MM.1S (cell line): ENCODE measurements at regions not wholly inside any gene's neighbourhood (a gene's known extent, or its start where the extent isn't known, plus 50 kb on each side); places are given as distances from the start of the nearest gene placed in this dataset.
"Not testable (repeated sequence)": the region's sequence is repeated elsewhere in the genome, so short reads cannot be mapped to it uniquely, and the experiment has no call there.

Source experiments
- DNase-seq: peaks from one replicate; pipeline ENCODE4 v3.0.0-alpha.2; 2015
- H2AFZ ChIP-seq: fragments of 300-600 bp; sonication (generic); 2 replicates; pipeline ENCODE4 v1.6.0; 2016; ENCODE audit warnings: antibody characterized with exemption, low read length
- H3F3A ChIP-seq: fragments of 300-600 bp; sonication (generic); 2 replicates; pipeline ENCODE4 v1.6.1; 2016; ENCODE audit warnings: mild to moderate bottlenecking, antibody characterized with exemption, low read length, moderate library complexity, mixed read lengths; ENCODE audit not compliant: insufficient read depth
- H3K27ac ChIP-seq: fragments of 300-600 bp; sonication (generic); 2 replicates; pipeline ENCODE4 v1.5.1; 2016; ENCODE audit warnings: mild to moderate bottlenecking, low read length
- H3K27me3 ChIP-seq: fragments of 300-600 bp; sonication (generic); replicated peaks from 2 replicates; pipeline ENCODE4 v1.6.0; 2016; ENCODE audit warnings: low read length; ENCODE audit not compliant: insufficient read depth
- H3K36me3 ChIP-seq: fragments of 300-600 bp; sonication (generic); replicated peaks from 2 replicates; pipeline ENCODE4 v1.6.1; 2016; ENCODE audit warnings: mild to moderate bottlenecking, low read length, mixed read lengths; ENCODE audit not compliant: insufficient read depth
- H3K4me1 ChIP-seq: fragments of 300-600 bp; sonication (generic); 2 replicates; pipeline ENCODE4 v1.6.1; 2016; ENCODE audit warnings: low read length, mixed read lengths
- H3K4me2 ChIP-seq: fragments of 300-600 bp; sonication (generic); 2 replicates; pipeline ENCODE4 v1.6.0; 2016; ENCODE audit warnings: low read depth, low read length
- H3K4me3 ChIP-seq: fragments of 300-600 bp; sonication (generic); 2 replicates; pipeline ENCODE4 v1.5.1; 2016; ENCODE audit warnings: low read length, mixed read lengths
- H3K79me2 ChIP-seq: fragments of 300-600 bp; sonication (generic); 2 replicates; pipeline ENCODE4 v1.6.1; 2016; ENCODE audit warnings: mixed run types, low read length, mixed read lengths
- H3K9ac ChIP-seq: fragments of 300-600 bp; sonication (generic); 2 replicates; pipeline ENCODE4 v1.6.1; 2016; ENCODE audit warnings: low read length, mixed read lengths
- H3K9me2 ChIP-seq: fragments of 300-600 bp; sonication (generic); replicated peaks from 2 replicates; pipeline ENCODE4 v1.6.1; 2016; ENCODE audit warnings: mild to moderate bottlenecking, low read length, mixed read lengths; ENCODE audit not compliant: insufficient read depth
- H3K9me3 ChIP-seq: fragments of 300-600 bp; sonication (generic); replicated peaks from 2 replicates; pipeline ENCODE4 v1.6.1; 2016; ENCODE audit warnings: mild to moderate bottlenecking, low read length, mixed read lengths; ENCODE audit not compliant: insufficient read depth
- H4K20me1 ChIP-seq: fragments of 300-600 bp; sonication (generic); 2 replicates; pipeline ENCODE4 v1.6.1; 2016; ENCODE audit warnings: mild to moderate bottlenecking, low read length, moderate library complexity, mixed read lengths; ENCODE audit not compliant: insufficient read depth
- EZH2 ChIP-seq: fragments of 300-600 bp; sonication (generic); optimal IDR thresholded peaks from 2 replicates; pipeline ENCODE3; 2017; ENCODE audit warnings: low read depth, mild to moderate bottlenecking, antibody characterized with exemption, low read length, mixed read lengths
- EZH2phosphoT487 ChIP-seq: fragments of 300-600 bp; sonication (generic); IDR thresholded peaks from 2 replicates; pipeline ENCODE4 v1.6.1; 2018; ENCODE audit warnings: antibody characterized with exemption, low read length
- TF ChIP-seq, protein P1 (sequence below): fragments of 300-600 bp; sonication (generic); IDR thresholded peaks from 2 replicates; pipeline ENCODE4 v1.5.1; 2016; ENCODE audit warnings: antibody characterized with exemption, low read length, mixed read lengths

DNA sequence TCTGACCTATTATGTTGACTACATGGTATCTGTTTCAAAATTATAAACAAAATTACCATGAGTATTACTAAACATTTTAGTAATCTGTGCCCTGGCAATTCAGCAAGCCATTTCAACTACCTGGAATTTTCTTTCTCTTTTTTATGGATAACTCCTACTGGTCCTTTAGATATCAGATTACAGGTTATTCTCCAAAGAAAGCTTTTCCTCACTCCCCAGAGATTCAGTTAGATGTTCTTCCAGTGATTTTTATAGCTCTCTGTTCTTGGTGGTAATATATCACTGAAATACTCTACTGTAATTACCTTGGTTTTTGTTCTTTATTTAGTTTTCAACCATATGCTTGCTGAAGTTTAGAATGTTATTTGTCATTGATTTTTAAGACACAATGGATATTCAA is 930.2 kb upstream of the FOXG1 start:
- no peaks in the 10 kb centered on the region for H3K27me3 ChIP-seq
- no peak overlapping the region for H2AFZ ChIP-seq
- H3F3A ChIP-seq, result no peaks in the 10 kb centered on the region
- TF ChIP-seq, protein P1, sequence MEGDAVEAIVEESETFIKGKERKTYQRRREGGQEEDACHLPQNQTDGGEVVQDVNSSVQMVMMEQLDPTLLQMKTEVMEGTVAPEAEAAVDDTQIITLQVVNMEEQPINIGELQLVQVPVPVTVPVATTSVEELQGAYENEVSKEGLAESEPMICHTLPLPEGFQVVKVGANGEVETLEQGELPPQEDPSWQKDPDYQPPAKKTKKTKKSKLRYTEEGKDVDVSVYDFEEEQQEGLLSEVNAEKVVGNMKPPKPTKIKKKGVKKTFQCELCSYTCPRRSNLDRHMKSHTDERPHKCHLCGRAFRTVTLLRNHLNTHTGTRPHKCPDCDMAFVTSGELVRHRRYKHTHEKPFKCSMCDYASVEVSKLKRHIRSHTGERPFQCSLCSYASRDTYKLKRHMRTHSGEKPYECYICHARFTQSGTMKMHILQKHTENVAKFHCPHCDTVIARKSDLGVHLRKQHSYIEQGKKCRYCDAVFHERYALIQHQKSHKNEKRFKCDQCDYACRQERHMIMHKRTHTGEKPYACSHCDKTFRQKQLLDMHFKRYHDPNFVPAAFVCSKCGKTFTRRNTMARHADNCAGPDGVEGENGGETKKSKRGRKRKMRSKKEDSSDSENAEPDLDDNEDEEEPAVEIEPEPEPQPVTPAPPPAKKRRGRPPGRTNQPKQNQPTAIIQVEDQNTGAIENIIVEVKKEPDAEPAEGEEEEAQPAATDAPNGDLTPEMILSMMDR, result no peak
- TF ChIP-seq EZH2phosphoT487 (no peak), EZH2 (no peak)
- no peak overlapping the region for H3K4me3 ChIP-seq
- no peak for DNase-seq
- no peaks in the 10 kb centered on the region for H3K9me3 ChIP-seq
- no peak overlapping the region for H3K4me2 ChIP-seq
- no peaks in the 10 kb centered on the region for H3K79me2 ChIP-seq
- H3K27ac ChIP-seq, result no peak overlapping the region
- no peaks in the 10 kb centered on the region for H4K20me1 ChIP-seq
- no peaks in the 10 kb centered on the region for H3K9me2 ChIP-seq
- no peak overlapping the region for H3K9ac ChIP-seq
- H3K4me1 ChIP-seq, result no peaks in the 10 kb centered on the region
- H3K36me3 ChIP-seq, result no peaks in the 10 kb centered on the region

DNA sequence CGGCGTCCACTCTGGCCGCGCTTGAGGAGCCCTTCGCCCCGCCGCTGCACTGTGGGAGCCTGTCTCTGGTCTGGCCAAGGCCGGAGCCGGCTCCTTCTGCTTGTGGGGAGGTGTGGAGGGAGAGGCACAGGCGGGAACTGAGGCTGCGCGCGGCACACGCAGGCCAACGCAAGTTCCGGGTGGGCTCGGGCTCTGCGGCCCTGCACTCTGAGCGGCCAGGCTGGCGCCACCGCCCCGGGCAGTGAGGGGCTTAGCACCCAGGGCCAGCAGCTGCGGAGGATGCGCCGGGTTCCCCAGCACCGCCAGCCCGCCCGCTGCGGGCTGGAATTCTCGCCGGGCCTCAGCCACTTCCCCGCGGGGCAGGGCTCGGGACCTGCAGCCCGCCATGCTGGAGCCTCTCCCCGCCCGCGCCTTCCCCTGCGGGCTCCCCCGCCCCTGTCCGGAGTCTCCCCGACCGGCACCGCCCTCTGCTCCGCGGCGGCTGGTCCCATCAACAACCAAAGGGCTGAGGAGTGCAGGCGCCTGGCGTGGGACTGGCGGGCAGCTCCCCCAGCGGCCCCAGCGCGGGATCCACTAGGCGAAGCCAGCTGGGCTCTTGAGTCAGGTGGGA is 921.2 kb upstream of the FOXG1 start:
- H3K4me3 ChIP-seq, result no peak overlapping the region
- H4K20me1 ChIP-seq, result no peaks in the 10 kb centered on the region
- no peaks in the 10 kb centered on the region for H3K27me3 ChIP-seq
- no peaks in the 10 kb centered on the region for H3K9me2 ChIP-seq
- no peaks in the 10 kb centered on the region for H3K4me1 ChIP-seq
- H3K9me3 ChIP-seq, result no peaks in the 10 kb centered on the region
- TF ChIP-seq, protein P1, result no peak
- TF ChIP-seq EZH2phosphoT487 (no peak), EZH2 (no peak)
- no peak for DNase-seq
- no peaks in the 10 kb centered on the region for H3F3A ChIP-seq
- H2AFZ ChIP-seq, result no peak overlapping the region
- H3K79me2 ChIP-seq, result no peaks in the 10 kb centered on the region
- H3K9ac ChIP-seq, result no peak overlapping the region
- H3K27ac ChIP-seq, result no peak overlapping the region
- no peak overlapping the region for H3K4me2 ChIP-seq
- no peaks in the 10 kb centered on the region for H3K36me3 ChIP-seq

DNA sequence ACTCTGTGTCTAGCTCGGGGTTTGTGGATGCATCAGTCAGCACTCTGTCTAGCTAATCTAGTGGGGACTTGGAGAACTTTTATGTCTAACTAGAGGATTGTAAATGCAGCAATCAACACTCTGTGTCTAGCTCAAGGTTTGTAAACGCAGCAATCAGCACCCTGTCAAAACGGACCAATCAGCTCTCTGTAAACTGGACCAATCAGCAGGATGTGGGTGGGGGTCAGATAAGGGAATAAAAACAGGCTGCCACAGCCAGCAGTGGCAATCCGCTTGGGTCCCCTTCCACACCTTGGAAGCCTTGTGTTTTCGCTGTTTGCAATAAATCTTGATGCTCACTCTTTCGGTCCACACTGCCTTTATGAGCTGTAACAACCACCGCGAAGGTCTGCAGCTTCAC is 920.7 kb upstream of the FOXG1 start:
- Histone ChIP-seq H3K4me2 (no peak overlapping the region), H3F3A (no peaks in the 10 kb centered on the region), H3K4me3 (no peak overlapping the region), H3K36me3 (no peaks in the 10 kb centered on the region), H3K79me2 (no peaks in the 10 kb centered on the region), H3K9me3 (no peaks in the 10 kb centered on the region), H3K9me2 (no peaks in the 10 kb centered on the region), H3K4me1 (no peaks in the 10 kb centered on the region), H2AFZ (no peak overlapping the region), H3K9ac (no peak overlapping the region), H3K27ac (no peak overlapping the region), H4K20me1 (no peaks in the 10 kb centered on the region), H3K27me3 (no peaks in the 10 kb centered on the region)
- DNase-seq, result no peak
- TF ChIP-seq, protein P1, result no peak
- TF ChIP-seq EZH2phosphoT487 (no peak), EZH2 (no peak)

DNA sequence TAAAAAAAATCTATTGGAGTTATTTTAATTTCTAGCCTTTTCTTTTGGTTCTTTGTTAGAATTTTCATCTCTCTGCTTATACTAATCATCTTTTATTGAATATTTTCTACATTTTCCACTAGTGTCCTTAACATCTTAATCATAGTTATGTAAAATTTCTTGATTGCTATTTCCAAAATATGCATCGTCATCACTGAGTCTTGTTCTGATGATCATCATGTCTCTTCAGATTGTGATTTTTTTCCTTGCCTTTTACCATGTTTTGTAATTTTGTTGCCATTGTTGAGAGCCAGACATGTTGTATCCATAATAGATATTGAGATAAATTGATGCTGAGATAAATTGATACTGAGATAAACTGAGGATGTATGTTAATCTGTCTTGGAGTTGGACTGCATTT is 919.1 kb upstream of the FOXG1 start:
- not testable (repeated sequence) for H3F3A ChIP-seq, H2AFZ ChIP-seq, H3K27ac ChIP-seq, H3K79me2 ChIP-seq, H3K9me3 ChIP-seq, H4K20me1 ChIP-seq, H3K4me3 ChIP-seq, DNase-seq, H3K36me3 ChIP-seq, H3K4me1 ChIP-seq, H3K4me2 ChIP-seq, H3K9ac ChIP-seq, H3K27me3 ChIP-seq, H3K9me2 ChIP-seq

DNA sequence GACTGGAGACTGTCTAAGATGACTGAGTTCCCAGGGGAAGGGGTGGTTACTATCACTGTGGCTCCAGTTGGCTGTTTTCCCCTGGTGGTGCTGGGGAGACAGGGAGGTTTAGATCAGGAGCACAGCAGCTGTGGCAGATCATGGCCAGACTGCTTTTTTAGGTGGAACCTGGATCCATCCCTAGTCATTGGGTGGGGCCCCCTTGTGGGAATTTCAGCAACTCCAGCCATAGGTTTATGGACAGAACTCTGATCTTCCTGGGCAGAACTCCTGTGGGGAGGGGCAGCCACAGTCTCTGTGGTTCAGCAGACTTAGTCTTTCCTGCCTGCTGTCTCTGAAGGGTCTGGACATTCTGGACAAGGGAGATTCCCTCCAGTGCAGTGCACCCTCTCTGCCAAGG is 917.4 kb upstream of the FOXG1 start:
- H3K4me3 ChIP-seq, DNase-seq, H3K9ac ChIP-seq, H3F3A ChIP-seq, H3K4me1 ChIP-seq, H3K36me3 ChIP-seq, H3K4me2 ChIP-seq, H3K9me3 ChIP-seq, H3K9me2 ChIP-seq, H3K27ac ChIP-seq, H2AFZ ChIP-seq, H3K27me3 ChIP-seq, H4K20me1 ChIP-seq, H3K79me2 ChIP-seq: not testable (repeated sequence)
